ENCODE measurements at regions not wholly inside any gene's neighbourhood (a gene's known extent, or its start where the extent isn't known, plus 50 kb on each side); places are given as distances from the start of the nearest gene placed in this dataset.

- Mint-ChIP-seq H3K27me3 (ENCODE audit: low read depth) (no peaks in the 10 kb centered on the region; the same call in 1 of the 2 replicates), H3K27ac (no peak overlapping the region), H3K4me3 (no peak overlapping the region), H3K9me3 (no peaks in the 10 kb centered on the region), H3K4me1 (peaks cover 5 to 7% of the 10 kb centered on the region in 2 experiments), H3K36me3 (ENCODE audit: insufficient read depth in 1 of 3, low read depth in 3 of 3) (no peaks in the 10 kb centered on the region)
- H2AK5ac ChIP-seq (ENCODE audit: insufficient read length, low read length) = no peak overlapping the region
- H3K14ac ChIP-seq (ENCODE audit: insufficient read depth, low read length) = no peak overlapping the region
- H3K9ac ChIP-seq (ENCODE audit: extremely low read depth, insufficient read length, low read length) = no peak overlapping the region
- no peak overlapping the region for H3K56ac ChIP-seq (ENCODE audit: insufficient read length, low read depth, low read length)
- H2BK12ac ChIP-seq (ENCODE audit: insufficient read length, low read depth, low read length) = no peak overlapping the region
- WGBS (ENCODE audit: extremely low coverage, insufficient read length, low lambda C conversion rate) = no CpG with 5 or more reads among the region's 2 CpGs
- H3K23ac ChIP-seq (ENCODE audit: insufficient read length, low read depth, low read length) = no peak overlapping the region
- no peak for DNase-seq
- no peak overlapping the region for H3K18ac ChIP-seq (ENCODE audit: insufficient read length, low read depth, low read length)
- no peak overlapping the region for H2BK120ac ChIP-seq (ENCODE audit: low read depth, low read length, poor library complexity, severe bottlenecking)
- no peaks in the 10 kb centered on the region for H4K20me1 ChIP-seq (ENCODE audit: control insufficient read depth, insufficient read depth, insufficient read length)
- no peak overlapping the region for H2BK5ac ChIP-seq (ENCODE audit: insufficient read length, low read length)
- H4K5ac ChIP-seq (ENCODE audit: insufficient read length, low read depth, low read length) = no peak overlapping the region
- H2BK15ac ChIP-seq (ENCODE audit: low read depth, low read length) = no peak overlapping the region
- no peaks in the 10 kb centered on the region for H3K27me3 ChIP-seq (ENCODE audit: insufficient read depth, low read length)
- H3K4me2 ChIP-seq (ENCODE audit: insufficient read depth, insufficient read length, low read length) = no peak overlapping the region
- no peak overlapping the region for H2BK20ac ChIP-seq (ENCODE audit: low read depth, low read length, poor library complexity, severe bottlenecking)
- H3K4ac ChIP-seq (ENCODE audit: low read depth, low read length) = no peak overlapping the region
- no peak overlapping the region for H4K91ac ChIP-seq (ENCODE audit: insufficient read length, low read depth, low read length)
- no peaks in the 10 kb centered on the region for H3K79me2 ChIP-seq (ENCODE audit: insufficient read depth, low read length)
- H2AFZ ChIP-seq (ENCODE audit: low read length) = no peak overlapping the region
- no peaks in the 10 kb centered on the region for H3K23me2 ChIP-seq (ENCODE audit: insufficient read length, low read depth, low read length, poor library complexity, severe bottlenecking)
- no peak overlapping the region for H3K27ac ChIP-seq (ENCODE audit: insufficient read length, low read depth, low read length)
- no peak for TF ChIP-seq CTCF (conservative IDR thresholded peaks at IDR 0.05)
- H3T11ph ChIP-seq (ENCODE audit: low read length) = no peak overlapping the region
- no peaks in the 10 kb centered on the region for H3K79me1 ChIP-seq (ENCODE audit: insufficient read depth, low read depth, low read length, poor library complexity, severe bottlenecking)
- no peak overlapping the region for H4K8ac ChIP-seq (replicated peaks; ENCODE audit: insufficient read length, low read depth, low read length)
- H3K9me3 ChIP-seq (ENCODE audit: control insufficient read depth, low read depth, low read length) = no peaks in the 10 kb centered on the region
- no peaks in the 10 kb centered on the region for H3K4me1 ChIP-seq (ENCODE audit: insufficient read depth, low read length)
Observed at GRCh38 chr11:111099028-111099713, 146.4 kb upstream of the POU2AF2 start.
